ENCODE measurements at regions not wholly inside any gene's neighbourhood (a gene's known extent, or its start where the extent isn't known, plus 50 kb on each side); places are given as distances from the start of the nearest gene placed in this dataset.

DNA sequence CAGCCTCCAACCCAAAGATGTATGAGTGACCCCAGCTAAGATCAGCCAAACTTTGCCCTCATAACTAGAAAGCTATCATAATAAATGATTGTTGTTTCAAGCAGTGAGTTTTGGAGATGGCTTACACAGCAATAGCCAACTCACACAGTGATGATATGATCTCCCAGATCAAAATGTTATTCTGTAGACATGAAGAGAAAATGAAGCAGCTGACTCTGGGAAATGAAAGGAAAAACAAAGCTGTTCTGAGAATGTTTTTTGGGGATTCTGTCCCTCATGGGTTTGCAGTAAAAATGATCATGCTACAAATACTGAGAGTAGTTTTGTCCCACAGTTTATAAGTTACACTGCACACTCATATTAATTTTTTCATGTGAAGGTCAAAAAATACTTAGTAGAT is 617.8 kb downstream of the MRPL39 start:
- H3K36me3 ChIP-seq = no peaks in the 10 kb centered on the region
- ATAC-seq (no peak), DNase-seq (no peak)
- H3K27ac ChIP-seq = no peak overlapping the region
- no peaks in the 10 kb centered on the region for H3K27me3 ChIP-seq
- no peak for TF ChIP-seq CTCF (IDR thresholded peaks at IDR 0.05)
- no peaks in the 10 kb centered on the region for H3K9me3 ChIP-seq
- no peaks in the 10 kb centered on the region for H3K4me1 ChIP-seq
- H3K4me3 ChIP-seq = no peak overlapping the region
- intact Hi-C loops (cut with DNase I) = no loop called here

GRCh38 chr21:24988941-24989340 is 618.3 kb downstream of the MRPL39 start:
- Histone ChIP-seq H3K27me3 (no peaks in the 10 kb centered on the region), H3K36me3 (no peaks in the 10 kb centered on the region), H3K27ac (no peak overlapping the region), H3K4me1 (no peaks in the 10 kb centered on the region), H3K4me3 (no peak overlapping the region), H3K9me3 (no peaks in the 10 kb centered on the region)
- intact Hi-C loops (cut with DNase I) = no loop called here
- DNase-seq (no peak), ATAC-seq (no peak)
- TF ChIP-seq CTCF (IDR thresholded peaks at IDR 0.05) = no peak

GRCh38 chr21:24976238-24976637 is 631.0 kb downstream of the MRPL39 start:
- H3K36me3 ChIP-seq = no peaks in the 10 kb centered on the region
- H3K9me3 ChIP-seq = no peaks in the 10 kb centered on the region
- no peaks in the 10 kb centered on the region for H3K4me1 ChIP-seq
- TF ChIP-seq CTCF (IDR thresholded peaks at IDR 0.05) = no peak
- DNase-seq = no peak
- intact Hi-C loops (cut with DNase I) = no loop called here
- H3K27me3 ChIP-seq = no peaks in the 10 kb centered on the region
- H3K4me3 ChIP-seq = no peak overlapping the region
- no peak for ATAC-seq
- no peak overlapping the region for H3K27ac ChIP-seq

- intact Hi-C loops (cut with DNase I) = no loop called here
- Histone ChIP-seq H3K27me3 (no peaks in the 10 kb centered on the region), H3K27ac (no peak overlapping the region), H3K4me1 (no peaks in the 10 kb centered on the region), H3K4me3 (no peak overlapping the region), H3K36me3 (no peaks in the 10 kb centered on the region), H3K9me3 (no peaks in the 10 kb centered on the region)
- TF ChIP-seq CTCF (IDR thresholded peaks at IDR 0.05) = no peak
- ATAC-seq (no peak), DNase-seq (no peak)
Observed at GRCh38 chr21:24969068-24969467, 638.2 kb downstream of the MRPL39 start.

DNA sequence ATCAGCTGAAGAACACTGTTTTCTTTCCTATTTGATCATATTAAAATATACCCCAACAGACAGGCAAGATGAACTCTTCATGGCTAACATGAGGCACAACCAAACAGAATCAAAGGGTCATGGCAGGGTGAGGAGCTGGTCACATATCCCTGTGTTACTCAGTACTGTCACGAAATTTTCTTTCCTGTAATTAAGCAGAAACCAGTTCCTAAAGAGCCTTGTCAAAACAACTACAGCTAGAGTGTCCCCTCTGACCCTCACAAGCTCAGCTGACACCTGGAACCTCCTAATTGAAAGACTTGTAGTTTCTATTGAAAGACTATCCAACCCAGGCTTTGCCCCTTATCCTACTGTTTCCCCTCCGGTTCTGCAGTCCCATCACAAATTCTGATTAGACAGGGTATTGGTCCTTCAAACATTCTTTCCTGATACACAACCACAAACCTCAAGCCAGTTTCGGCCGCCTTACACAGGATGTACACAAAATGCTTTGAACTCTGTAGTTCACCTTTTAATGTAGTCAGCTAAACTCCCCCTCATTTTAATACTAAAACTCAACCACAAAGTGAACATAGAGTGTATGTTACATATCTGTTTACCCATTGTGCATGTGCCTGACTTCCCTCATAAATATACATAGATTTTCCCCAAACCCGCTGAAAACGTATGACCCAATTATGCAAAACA is 651.9 kb downstream of the MRPL39 start:
- intact Hi-C loops (cut with DNase I) = no loop called here
- no peak for ATAC-seq
- H3K27ac ChIP-seq = no peak overlapping the region
- no peaks in the 10 kb centered on the region for H3K4me1 ChIP-seq
- H3K27me3 ChIP-seq = no peaks in the 10 kb centered on the region
- H3K36me3 ChIP-seq = no peaks in the 10 kb centered on the region
- DNase-seq = no peak
- no peaks in the 10 kb centered on the region for H3K9me3 ChIP-seq
- TF ChIP-seq CTCF (IDR thresholded peaks at IDR 0.05) = no peak
- no peak overlapping the region for H3K4me3 ChIP-seq

- no peak for ATAC-seq
- H3K4me3 ChIP-seq = no peak overlapping the region
Observed at GRCh38 chr21:24948186-24948585, 659.1 kb downstream of the MRPL39 start.

More at GRCh38 chr21:24948186-24948585, 659.1 kb downstream of the MRPL39 start:
- no peaks in the 10 kb centered on the region for H3K36me3 ChIP-seq
- DNase-seq = no peak
- H3K4me1 ChIP-seq = no peaks in the 10 kb centered on the region
- no peak for TF ChIP-seq CTCF (IDR thresholded peaks at IDR 0.05)
- no peaks in the 10 kb centered on the region for H3K9me3 ChIP-seq
- H3K27ac ChIP-seq = no peak overlapping the region
- intact Hi-C loops (cut with DNase I) = no loop called here
- H3K27me3 ChIP-seq = no peaks in the 10 kb centered on the region
